ENCODE measurements at regions not wholly inside any gene's neighbourhood (a gene's known extent, or its start where the extent isn't known, plus 50 kb on each side); places are given as distances from the start of the nearest gene placed in this dataset.

DNA sequence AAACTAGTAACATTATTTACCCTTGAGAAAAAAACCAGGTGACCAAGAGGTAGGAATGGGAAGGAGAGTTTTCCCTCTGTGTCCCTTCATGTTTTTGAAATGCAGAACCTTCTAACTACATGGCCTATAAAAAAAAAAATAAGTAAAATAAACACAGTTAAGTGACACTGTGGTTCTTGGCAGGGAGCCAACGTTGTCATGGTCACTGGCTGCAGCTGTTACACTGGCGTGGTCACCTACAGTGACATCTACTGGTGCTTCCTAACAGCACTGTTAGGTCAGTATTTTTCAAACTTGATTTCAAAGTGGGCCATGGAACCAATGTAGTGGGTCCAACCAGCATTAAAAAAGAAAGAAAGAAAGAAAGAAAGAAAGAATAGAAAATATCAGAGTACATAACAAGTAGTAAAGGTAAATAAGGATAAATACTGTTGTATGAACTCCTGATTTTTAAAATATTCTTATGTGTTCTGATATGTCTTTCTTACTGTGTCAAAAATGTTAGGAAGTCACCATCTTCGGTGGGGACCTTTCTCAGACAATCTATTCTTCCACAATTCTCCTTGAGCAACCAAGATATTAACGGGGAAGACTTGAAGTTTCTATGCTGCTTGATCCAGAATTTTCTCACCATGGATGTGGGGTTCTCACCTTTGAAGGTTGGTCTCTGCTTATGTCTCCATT is 59.1 kb upstream of the PJA2 start:
- Histone ChIP-seq H3K4me1 (peaks cover 0 to 14% (median 0%) of the 10 kb centered on the region in 3 donors), H3K27ac (no peak overlapping the region), H3K27me3 (no peaks in the 10 kb centered on the region), H3K9me3 (no peaks in the 10 kb centered on the region), H3K36me3 (no peaks in the 10 kb centered on the region), H3K4me3 (no peak overlapping the region)
- no peak for TF ChIP-seq POLR2A (IDR thresholded peaks at IDR 0.05)
- no peak for TF ChIP-seq EP300 (IDR thresholded peaks at IDR 0.05)
- TF ChIP-seq, protein P1, sequence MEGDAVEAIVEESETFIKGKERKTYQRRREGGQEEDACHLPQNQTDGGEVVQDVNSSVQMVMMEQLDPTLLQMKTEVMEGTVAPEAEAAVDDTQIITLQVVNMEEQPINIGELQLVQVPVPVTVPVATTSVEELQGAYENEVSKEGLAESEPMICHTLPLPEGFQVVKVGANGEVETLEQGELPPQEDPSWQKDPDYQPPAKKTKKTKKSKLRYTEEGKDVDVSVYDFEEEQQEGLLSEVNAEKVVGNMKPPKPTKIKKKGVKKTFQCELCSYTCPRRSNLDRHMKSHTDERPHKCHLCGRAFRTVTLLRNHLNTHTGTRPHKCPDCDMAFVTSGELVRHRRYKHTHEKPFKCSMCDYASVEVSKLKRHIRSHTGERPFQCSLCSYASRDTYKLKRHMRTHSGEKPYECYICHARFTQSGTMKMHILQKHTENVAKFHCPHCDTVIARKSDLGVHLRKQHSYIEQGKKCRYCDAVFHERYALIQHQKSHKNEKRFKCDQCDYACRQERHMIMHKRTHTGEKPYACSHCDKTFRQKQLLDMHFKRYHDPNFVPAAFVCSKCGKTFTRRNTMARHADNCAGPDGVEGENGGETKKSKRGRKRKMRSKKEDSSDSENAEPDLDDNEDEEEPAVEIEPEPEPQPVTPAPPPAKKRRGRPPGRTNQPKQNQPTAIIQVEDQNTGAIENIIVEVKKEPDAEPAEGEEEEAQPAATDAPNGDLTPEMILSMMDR (IDR thresholded peaks at IDR 0.05) = peak; percentile 55 to 83 (median 80)
- peak; percentile 90 for TF ChIP-seq POLR2AphosphoS5 (IDR thresholded peaks at IDR 0.05)
- ATAC-seq = peak; percentile 95
- WGBS, 2 donors (ENCODE audit: low coverage in 1 of 2) = 36 to 45% methylated on average over 4 of the region's 4 CpGs

DNA sequence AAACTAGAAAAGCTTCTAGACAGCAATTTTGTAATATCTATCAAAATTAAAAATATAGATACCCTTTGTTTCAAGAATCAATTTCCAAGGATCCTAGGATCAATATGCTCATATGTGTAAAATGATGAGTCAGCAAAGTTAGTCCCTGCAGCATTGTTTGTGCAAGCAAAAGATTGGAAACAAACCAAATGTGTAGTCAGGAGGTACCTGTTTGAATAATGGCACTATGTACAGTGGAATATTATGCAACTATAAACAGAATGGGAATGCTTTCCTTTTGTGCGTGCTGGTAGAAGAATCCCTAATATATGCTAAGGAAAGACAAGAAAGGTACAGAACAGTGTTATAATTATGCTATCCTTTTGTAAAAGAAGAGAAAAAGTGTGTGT is 58.5 kb upstream of the PJA2 start:
- H3K27ac ChIP-seq = no peak overlapping the region
- H3K9me3 ChIP-seq = no peaks in the 10 kb centered on the region
- ATAC-seq = no peak
- H3K36me3 ChIP-seq = no peaks in the 10 kb centered on the region
- no peaks in the 10 kb centered on the region for H3K27me3 ChIP-seq
- peaks cover 0 to 14% (median 0%) of the 10 kb centered on the region in 3 donors for H3K4me1 ChIP-seq
- no peak overlapping the region for H3K4me3 ChIP-seq
- WGBS, 2 donors (ENCODE audit: low coverage in 1 of 2) = 78 to 79% methylated on average over 1 of the region's 1 CpG
- TF ChIP-seq POLR2AphosphoS5 (IDR thresholded peaks at IDR 0.05) = no peak
- TF ChIP-seq POLR2A (IDR thresholded peaks at IDR 0.05) = no peak
- TF ChIP-seq EP300 (IDR thresholded peaks at IDR 0.05) = no peak
- TF ChIP-seq, protein P1 (IDR thresholded peaks at IDR 0.05) = no peak

DNA sequence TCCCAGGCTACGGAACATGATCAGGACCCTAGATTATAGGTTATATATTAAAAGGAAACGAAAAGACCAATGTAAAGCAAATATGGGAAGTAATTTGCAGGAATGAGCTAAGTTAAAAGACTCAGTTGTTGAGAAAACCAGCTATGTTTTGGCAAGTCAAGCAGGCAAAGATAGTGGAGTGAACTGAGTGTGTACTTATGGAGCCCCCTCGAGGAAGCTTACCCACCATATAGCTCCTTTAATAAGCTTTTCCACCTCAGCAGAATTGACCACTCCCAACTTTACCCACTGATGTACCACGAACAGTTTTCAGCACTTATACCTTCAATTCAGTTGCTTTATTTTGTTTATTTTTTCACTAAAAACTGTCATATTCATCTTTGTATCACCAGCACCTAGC is 57.3 kb upstream of the PJA2 start:
- no peaks in the 10 kb centered on the region for H3K9me3 ChIP-seq
- H3K27ac ChIP-seq = no peak overlapping the region
- TF ChIP-seq, protein P1 (IDR thresholded peaks at IDR 0.05) = no peak
- TF ChIP-seq POLR2AphosphoS5 (IDR thresholded peaks at IDR 0.05) (no peak), POLR2A (IDR thresholded peaks at IDR 0.05) (no peak), EP300 (IDR thresholded peaks at IDR 0.05) (no peak)
- no peaks in the 10 kb centered on the region for H3K27me3 ChIP-seq
- 87 to 89% methylated on average over 4 of the region's 4 CpGs for WGBS, 2 donors (ENCODE audit: low coverage in 1 of 2)
- no peak overlapping the region for H3K4me3 ChIP-seq
- H3K4me1 ChIP-seq = peaks cover 0 to 14% (median 0%) of the 10 kb centered on the region in 3 donors
- H3K36me3 ChIP-seq = no peaks in the 10 kb centered on the region
- no peak for ATAC-seq
